ENCODE measurements at regions not wholly inside any gene's neighbourhood (a gene's known extent, or its start where the extent isn't known, plus 50 kb on each side); places are given as distances from the start of the nearest gene placed in this dataset.
A peak's percentile ranks its signal among the peaks of the same experiment; 100 is the strongest.

GRCh38 chr20:41738604-41739206 lies 120.5 kb upstream of the CHD6 start:
- TF ChIP-seq, protein P1, sequence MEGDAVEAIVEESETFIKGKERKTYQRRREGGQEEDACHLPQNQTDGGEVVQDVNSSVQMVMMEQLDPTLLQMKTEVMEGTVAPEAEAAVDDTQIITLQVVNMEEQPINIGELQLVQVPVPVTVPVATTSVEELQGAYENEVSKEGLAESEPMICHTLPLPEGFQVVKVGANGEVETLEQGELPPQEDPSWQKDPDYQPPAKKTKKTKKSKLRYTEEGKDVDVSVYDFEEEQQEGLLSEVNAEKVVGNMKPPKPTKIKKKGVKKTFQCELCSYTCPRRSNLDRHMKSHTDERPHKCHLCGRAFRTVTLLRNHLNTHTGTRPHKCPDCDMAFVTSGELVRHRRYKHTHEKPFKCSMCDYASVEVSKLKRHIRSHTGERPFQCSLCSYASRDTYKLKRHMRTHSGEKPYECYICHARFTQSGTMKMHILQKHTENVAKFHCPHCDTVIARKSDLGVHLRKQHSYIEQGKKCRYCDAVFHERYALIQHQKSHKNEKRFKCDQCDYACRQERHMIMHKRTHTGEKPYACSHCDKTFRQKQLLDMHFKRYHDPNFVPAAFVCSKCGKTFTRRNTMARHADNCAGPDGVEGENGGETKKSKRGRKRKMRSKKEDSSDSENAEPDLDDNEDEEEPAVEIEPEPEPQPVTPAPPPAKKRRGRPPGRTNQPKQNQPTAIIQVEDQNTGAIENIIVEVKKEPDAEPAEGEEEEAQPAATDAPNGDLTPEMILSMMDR (IDR thresholded peaks at IDR 0.05) = peak; percentile 94

DNA sequence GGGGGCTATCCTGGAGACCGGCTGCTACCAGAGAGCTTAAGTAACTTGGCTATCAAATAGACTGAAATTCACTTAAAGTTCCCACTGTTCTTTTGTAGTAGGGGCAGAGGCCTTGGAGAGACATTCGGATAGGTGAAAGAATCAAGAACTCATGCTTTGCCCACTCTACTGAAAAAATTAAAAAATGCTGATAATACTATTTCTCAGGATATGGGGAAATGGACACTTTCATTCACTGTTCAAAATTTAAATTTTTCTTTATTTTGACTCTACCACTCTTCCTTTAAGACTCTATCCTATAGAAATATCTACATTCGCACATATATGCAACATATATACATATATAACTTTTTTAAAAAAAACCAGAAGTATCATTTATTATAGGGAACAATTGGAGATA lies 117.8 kb upstream of the CHD6 start:
- TF ChIP-seq, protein P1 (IDR thresholded peaks at IDR 0.05) = no peak

GRCh38 chr20:41734506-41734945 lies 116.3 kb upstream of the CHD6 start:
- TF ChIP-seq, protein P1 (IDR thresholded peaks at IDR 0.05) = peak; percentile 93

DNA sequence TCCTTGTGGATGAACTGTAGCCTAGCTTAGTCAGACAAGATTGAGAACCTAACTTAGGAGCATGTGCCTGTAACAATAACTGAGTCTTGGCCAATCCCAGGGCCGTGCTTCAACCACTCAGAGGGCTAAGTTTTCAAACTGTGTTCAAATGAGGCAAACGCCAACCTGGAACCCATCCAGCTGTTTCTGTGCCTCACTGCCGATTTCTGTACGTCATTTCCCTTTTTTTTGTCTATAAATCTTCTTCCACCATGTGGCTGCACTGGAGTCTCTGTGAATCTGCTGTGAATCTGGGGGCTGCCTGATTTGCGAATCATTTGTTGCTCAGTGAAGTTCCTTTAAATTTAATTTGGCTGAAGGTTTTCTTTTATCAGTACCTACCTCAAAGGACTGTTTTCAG lies 115.0 kb upstream of the CHD6 start:
- TF ChIP-seq, protein P1 (IDR thresholded peaks at IDR 0.05) = no peak

GRCh38 chr20:41726727-41727126 lies 108.5 kb upstream of the CHD6 start:
- TF ChIP-seq, protein P1 (IDR thresholded peaks at IDR 0.05) = no peak

DNA sequence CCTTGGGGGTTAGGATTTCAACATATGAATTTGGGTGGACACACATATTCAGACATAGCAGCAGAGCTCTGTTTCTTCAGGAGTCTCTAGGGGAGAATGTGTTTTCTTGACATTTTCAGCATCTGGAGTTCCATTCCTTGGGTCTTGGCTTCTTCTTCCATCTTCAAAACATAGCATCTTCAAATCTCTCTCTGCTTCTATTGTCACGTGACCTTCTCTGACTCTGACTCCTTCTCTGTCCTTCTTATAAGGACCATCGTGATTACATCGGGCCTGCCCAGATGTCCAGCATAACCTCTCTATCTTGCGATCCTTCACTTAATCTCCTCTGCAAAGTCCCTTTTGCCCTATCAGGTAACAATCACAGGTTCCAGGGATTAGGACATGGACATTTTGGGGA lies 101.0 kb upstream of the CHD6 start:
- TF ChIP-seq, protein P1 (IDR thresholded peaks at IDR 0.05) = no peak

DNA sequence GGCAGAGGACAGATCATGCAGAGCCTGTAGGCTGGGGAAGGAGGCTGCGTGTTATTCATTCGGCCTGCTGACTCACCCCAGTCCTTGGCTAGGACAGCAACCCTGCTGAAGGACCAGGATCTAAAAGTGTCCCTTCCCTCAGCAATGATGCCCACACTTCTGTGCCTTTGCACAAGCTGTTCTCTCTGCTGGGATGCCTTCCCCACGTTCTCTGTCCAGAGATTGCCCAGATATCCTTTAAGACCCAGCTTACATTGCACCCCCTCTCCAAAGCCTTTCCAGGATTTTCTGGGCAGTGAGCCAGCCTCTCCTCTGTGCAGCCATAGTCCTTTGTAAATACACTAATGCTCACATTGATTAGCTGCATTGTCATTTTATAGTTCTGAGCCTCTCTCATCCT lies 99.3 kb upstream of the CHD6 start:
- TF ChIP-seq, protein P1 (IDR thresholded peaks at IDR 0.05) = no peak

- TF ChIP-seq, protein P1 (IDR thresholded peaks at IDR 0.05) = no peak
Observed at GRCh38 chr20:41716911-41717310, 98.7 kb upstream of the CHD6 start.

Measured in LNCAP (cell line).